Tibial artery (tissue), 4 donors: ENCODE measurements at regions not wholly inside any gene's neighbourhood (a gene's known extent, or its start where the extent isn't known, plus 50 kb on each side); places are given as distances from the start of the nearest gene placed in this dataset.

Experiments used
- DNase-seq, 2 donors: peaks; one replicate each; pipeline ENCODE4 v3.0.0-alpha.2; 2019
- H3K27ac ChIP-seq, 2 donors: fragments of 200-600 bp; sonication (generic) in 1 of 2; 1 replicate in 1 of 2; 2 replicates in 1 of 2; pipeline ENCODE4 v1.5.1; 2018 to 2019; ENCODE audit warnings: mild to moderate bottlenecking in 1 of 2
- H3K27me3 ChIP-seq, 2 donors: fragments of 200-600 bp; sonication (generic) in 1 of 2; one replicate each; pipeline versions ENCODE4 v1.5.1 to v1.6.0; 2016 to 2019
- H3K36me3 ChIP-seq, 3 donors: fragments of 200-600 bp; sonication (generic) in 2 of 3; one replicate each; pipeline ENCODE4 v1.5.1; 2016 to 2019; ENCODE audit warnings: mild to moderate bottlenecking in 2 of 3
- H3K4me1 ChIP-seq, 4 donors: fragments of 200-600 bp; sonication (generic) in 2 of 4; 1 replicate in 3 of 4; 2 replicates in 1 of 4; pipeline ENCODE4 v1.5.1; 2016 to 2019
- H3K4me3 ChIP-seq, 2 donors: fragments of 200-600 bp; sonication (generic) in 1 of 2; 1 replicate in 1 of 2; 2 replicates in 1 of 2; pipeline ENCODE4 v1.5.1; 2018 to 2019; ENCODE audit warnings: mild to moderate bottlenecking in 2 of 2
- H3K9me3 ChIP-seq, 3 donors: fragments of 200-600 bp; sonication (generic) in 1 of 3; one replicate each; pipeline ENCODE4 v1.5.1; 2016 to 2019
- intact Hi-C: fragments of 100-400 bp; cut with DNase I; formaldehyde crosslinking; loops from one replicate; pipeline ENCODE4 v1.15.0; 2023; ENCODE audit warnings: low total_unique reads
- TF ChIP-seq, protein P1 (sequence below), 2 experiments: fragments of 200-600 bp in 1 of 2; fragments of 450-650 bp in 1 of 2; IDR thresholded peaks; one replicate each; pipeline ENCODE4 v1.5.1; 2017 to 2019; ENCODE audit warnings: antibody characterized with exemption in 2 of 2, mild to moderate bottlenecking in 1 of 2, moderate library complexity in 1 of 2

DNA sequence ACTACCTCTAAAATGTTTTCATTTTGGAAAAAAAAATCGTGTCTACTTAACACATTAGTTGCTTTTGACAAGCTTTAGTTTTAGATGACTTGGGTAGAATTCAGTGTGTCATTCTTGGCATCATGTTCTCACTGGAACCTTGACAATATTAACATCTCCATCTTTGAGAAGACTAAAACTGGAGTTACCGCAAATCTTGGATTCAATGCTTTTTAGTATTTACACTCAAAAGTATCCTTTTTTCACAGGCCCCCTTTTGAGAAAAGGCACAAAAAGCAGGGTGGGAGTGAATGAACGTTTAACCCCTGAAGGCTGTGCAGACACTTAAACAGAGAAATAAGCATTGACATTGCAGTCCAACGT is 549.1 kb downstream of the CSNK1G3 start:
- TF ChIP-seq, protein P1, sequence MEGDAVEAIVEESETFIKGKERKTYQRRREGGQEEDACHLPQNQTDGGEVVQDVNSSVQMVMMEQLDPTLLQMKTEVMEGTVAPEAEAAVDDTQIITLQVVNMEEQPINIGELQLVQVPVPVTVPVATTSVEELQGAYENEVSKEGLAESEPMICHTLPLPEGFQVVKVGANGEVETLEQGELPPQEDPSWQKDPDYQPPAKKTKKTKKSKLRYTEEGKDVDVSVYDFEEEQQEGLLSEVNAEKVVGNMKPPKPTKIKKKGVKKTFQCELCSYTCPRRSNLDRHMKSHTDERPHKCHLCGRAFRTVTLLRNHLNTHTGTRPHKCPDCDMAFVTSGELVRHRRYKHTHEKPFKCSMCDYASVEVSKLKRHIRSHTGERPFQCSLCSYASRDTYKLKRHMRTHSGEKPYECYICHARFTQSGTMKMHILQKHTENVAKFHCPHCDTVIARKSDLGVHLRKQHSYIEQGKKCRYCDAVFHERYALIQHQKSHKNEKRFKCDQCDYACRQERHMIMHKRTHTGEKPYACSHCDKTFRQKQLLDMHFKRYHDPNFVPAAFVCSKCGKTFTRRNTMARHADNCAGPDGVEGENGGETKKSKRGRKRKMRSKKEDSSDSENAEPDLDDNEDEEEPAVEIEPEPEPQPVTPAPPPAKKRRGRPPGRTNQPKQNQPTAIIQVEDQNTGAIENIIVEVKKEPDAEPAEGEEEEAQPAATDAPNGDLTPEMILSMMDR (IDR thresholded peaks at IDR 0.05) = no peak
- Histone ChIP-seq H3K4me1 (peaks cover 0 to 27% (median 12%) of the 10 kb centered on the region in 4 donors), H3K27ac (no peak overlapping the region), H3K9me3 (no peaks in the 10 kb centered on the region), H3K27me3 (no peaks in the 10 kb centered on the region), H3K36me3 (no peaks in the 10 kb centered on the region), H3K4me3 (no peak overlapping the region)
- no peak for DNase-seq
- intact Hi-C loops = no loop called here

- no peaks in the 10 kb centered on the region for H3K36me3 ChIP-seq
- intact Hi-C loops = no loop called here
Observed at GRCh38 chr5:124060413-124061067, 548.6 kb downstream of the CSNK1G3 start.

GRCh38 chr5:124060011-124060410 is 548.0 kb downstream of the CSNK1G3 start:
- Histone ChIP-seq H3K36me3 (no peaks in the 10 kb centered on the region), H3K4me3 (no peak overlapping the region), H3K4me1 (peaks cover 0 to 27% (median 12%) of the 10 kb centered on the region in 4 donors), H3K27me3 (no peaks in the 10 kb centered on the region), H3K9me3 (no peaks in the 10 kb centered on the region), H3K27ac (no peak overlapping the region)
- TF ChIP-seq, protein P1 (IDR thresholded peaks at IDR 0.05) = no peak
- intact Hi-C loops = no loop called here
- DNase-seq = no peak

More at GRCh38 chr5:124060413-124061067, 548.6 kb downstream of the CSNK1G3 start:
- H3K27me3 ChIP-seq = no peaks in the 10 kb centered on the region
- H3K27ac ChIP-seq = no peak overlapping the region
- no peaks in the 10 kb centered on the region for H3K9me3 ChIP-seq
- DNase-seq = no peak
- H3K4me1 ChIP-seq = peaks cover 0 to 27% (median 12%) of the 10 kb centered on the region in 4 donors
- no peak overlapping the region for H3K4me3 ChIP-seq
- TF ChIP-seq, protein P1 (IDR thresholded peaks at IDR 0.05) = no peak

DNA sequence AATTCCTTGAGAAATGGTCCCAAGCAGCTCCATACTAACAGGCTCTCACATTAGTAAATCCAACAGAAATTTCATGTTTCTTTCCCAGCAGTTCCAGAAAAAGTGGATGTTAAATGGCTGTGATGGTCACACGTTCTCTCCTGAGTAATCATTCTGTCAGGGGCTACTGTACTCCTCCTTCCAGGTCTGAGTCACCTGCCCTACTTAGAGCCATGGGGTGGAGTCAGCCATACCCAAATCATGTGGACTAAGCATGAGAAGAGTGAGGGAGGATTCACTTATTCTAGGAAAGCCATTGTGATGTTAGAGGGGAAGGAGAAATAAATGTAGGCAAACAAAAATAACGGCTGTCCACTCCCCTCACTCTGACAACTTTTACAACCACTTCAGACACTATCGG is 547.2 kb downstream of the CSNK1G3 start:
- intact Hi-C loops = no loop called here
- no peak overlapping the region for H3K27ac ChIP-seq
- TF ChIP-seq, protein P1 (IDR thresholded peaks at IDR 0.05) = no peak
- H3K36me3 ChIP-seq = no peaks in the 10 kb centered on the region
- H3K4me3 ChIP-seq = no peak overlapping the region
- H3K27me3 ChIP-seq = no peaks in the 10 kb centered on the region
- H3K4me1 ChIP-seq = peaks cover 0 to 27% (median 12%) of the 10 kb centered on the region in 4 donors
- H3K9me3 ChIP-seq = no peaks in the 10 kb centered on the region
- DNase-seq = no peak

- Histone ChIP-seq H3K4me3 (no peak overlapping the region), H3K9me3 (no peaks in the 10 kb centered on the region), H3K27me3 (no peaks in the 10 kb centered on the region), H3K36me3 (no peaks in the 10 kb centered on the region), H3K4me1 (peaks cover 0 to 27% (median 12%) of the 10 kb centered on the region in 4 donors), H3K27ac (no peak overlapping the region)
- no peak for DNase-seq
- TF ChIP-seq, protein P1 (IDR thresholded peaks at IDR 0.05) = no peak
- intact Hi-C loops = no loop called here
Observed at GRCh38 chr5:124057724-124058231, 545.8 kb downstream of the CSNK1G3 start.
